ENCODE measurements at regions not wholly inside any gene's neighbourhood (a gene's known extent, or its start where the extent isn't known, plus 50 kb on each side); places are given as distances from the start of the nearest gene placed in this dataset.

DNA sequence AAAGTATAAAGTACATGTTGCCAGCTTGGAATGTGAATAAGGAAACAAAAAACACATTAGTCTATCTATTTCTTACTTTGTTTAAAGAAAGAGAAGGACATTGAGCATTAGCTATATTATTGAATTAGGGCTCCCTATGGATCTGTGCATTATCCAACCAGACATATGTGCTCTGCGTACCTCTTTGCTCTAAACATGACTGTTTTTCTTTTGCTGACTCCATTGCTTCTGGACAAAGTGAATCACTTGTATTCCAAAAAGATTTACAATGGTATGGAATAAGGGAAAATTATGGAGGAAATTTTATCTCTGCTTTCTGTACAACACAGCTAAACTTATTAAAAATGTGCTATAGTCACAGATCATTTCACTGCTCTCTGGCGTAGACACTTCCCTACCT lies 727.8 kb upstream of the LCORL start:
- Histone ChIP-seq H3K9me3 (ENCODE audit: control insufficient read depth in 2 of 3, insufficient read depth in 1 of 3, low read length in 3 of 3) (no peaks in the 10 kb centered on the region), H3K4me1 (ENCODE audit: control insufficient read depth in 2 of 3, insufficient read depth in 2 of 3, low read depth in 1 of 3, low read length in 3 of 3) (no peaks in the 10 kb centered on the region), H3K9ac (ENCODE audit: low read length in 3 of 3) (no peak overlapping the region), H3K4me3 (ENCODE audit: low read length in 3 of 3) (no peak overlapping the region), H3K27ac (ENCODE audit: low read depth in 2 of 2, low read length in 2 of 2) (no peak overlapping the region), H3K27me3 (ENCODE audit: control insufficient read depth, insufficient read depth, low read length) (no peaks in the 10 kb centered on the region), H3K36me3 (ENCODE audit: control insufficient read depth in 2 of 3, insufficient read depth in 3 of 3, low read length in 3 of 3) (no peaks in the 10 kb centered on the region)
- DNase-seq (no peak), FAIRE-seq (no peak)
- intact Hi-C loops (cut with DNase I), result no loop called here
- TF ChIP-seq, protein P1, sequence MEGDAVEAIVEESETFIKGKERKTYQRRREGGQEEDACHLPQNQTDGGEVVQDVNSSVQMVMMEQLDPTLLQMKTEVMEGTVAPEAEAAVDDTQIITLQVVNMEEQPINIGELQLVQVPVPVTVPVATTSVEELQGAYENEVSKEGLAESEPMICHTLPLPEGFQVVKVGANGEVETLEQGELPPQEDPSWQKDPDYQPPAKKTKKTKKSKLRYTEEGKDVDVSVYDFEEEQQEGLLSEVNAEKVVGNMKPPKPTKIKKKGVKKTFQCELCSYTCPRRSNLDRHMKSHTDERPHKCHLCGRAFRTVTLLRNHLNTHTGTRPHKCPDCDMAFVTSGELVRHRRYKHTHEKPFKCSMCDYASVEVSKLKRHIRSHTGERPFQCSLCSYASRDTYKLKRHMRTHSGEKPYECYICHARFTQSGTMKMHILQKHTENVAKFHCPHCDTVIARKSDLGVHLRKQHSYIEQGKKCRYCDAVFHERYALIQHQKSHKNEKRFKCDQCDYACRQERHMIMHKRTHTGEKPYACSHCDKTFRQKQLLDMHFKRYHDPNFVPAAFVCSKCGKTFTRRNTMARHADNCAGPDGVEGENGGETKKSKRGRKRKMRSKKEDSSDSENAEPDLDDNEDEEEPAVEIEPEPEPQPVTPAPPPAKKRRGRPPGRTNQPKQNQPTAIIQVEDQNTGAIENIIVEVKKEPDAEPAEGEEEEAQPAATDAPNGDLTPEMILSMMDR (IDR thresholded peaks at IDR 0.05; ENCODE audit: borderline replicate concordance, extremely low read depth, insufficient read depth), result no peak

DNA sequence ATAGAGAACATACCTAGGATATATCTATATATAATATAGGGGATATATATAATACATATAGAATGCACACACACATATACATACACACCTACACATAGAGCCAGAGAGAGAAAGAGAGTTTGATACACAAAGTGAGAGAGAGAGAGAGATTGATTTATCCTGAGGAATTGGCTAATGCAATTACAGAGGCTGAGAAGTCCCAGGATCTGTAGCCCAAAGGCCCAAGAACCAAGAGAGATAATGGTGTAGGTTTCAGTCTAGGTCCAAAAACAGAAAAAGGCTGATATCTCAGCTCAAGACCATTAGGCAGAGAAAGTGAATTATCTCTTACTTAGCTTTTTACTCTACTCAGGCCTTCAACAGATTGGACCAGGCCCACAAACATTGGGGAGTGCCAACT lies 715.0 kb upstream of the LCORL start:
- no peaks in the 10 kb centered on the region for H3K9me3 ChIP-seq (ENCODE audit: control insufficient read depth in 2 of 3, insufficient read depth in 1 of 3, low read length in 3 of 3)
- FAIRE-seq, result no peak
- H3K27me3 ChIP-seq (ENCODE audit: control insufficient read depth, insufficient read depth, low read length), result no peaks in the 10 kb centered on the region
- no peak overlapping the region for H3K9ac ChIP-seq (ENCODE audit: low read length in 3 of 3)
- H3K4me1 ChIP-seq (ENCODE audit: control insufficient read depth in 2 of 3, insufficient read depth in 2 of 3, low read depth in 1 of 3, low read length in 3 of 3), result peaks cover 0 to 3% (median 0%) of the 10 kb centered on the region in 3 donors
- H3K36me3 ChIP-seq (ENCODE audit: control insufficient read depth in 2 of 3, insufficient read depth in 3 of 3, low read length in 3 of 3), result no peaks in the 10 kb centered on the region
- H3K27ac ChIP-seq (ENCODE audit: low read depth in 2 of 2, low read length in 2 of 2), result no peak overlapping the region
- H3K4me3 ChIP-seq (ENCODE audit: low read length in 3 of 3), result no peak overlapping the region
- intact Hi-C loops (cut with DNase I), result no loop called here
- TF ChIP-seq, protein P1 (IDR thresholded peaks at IDR 0.05; ENCODE audit: borderline replicate concordance, extremely low read depth, insufficient read depth), result no peak
- DNase-seq, result no peak

DNA sequence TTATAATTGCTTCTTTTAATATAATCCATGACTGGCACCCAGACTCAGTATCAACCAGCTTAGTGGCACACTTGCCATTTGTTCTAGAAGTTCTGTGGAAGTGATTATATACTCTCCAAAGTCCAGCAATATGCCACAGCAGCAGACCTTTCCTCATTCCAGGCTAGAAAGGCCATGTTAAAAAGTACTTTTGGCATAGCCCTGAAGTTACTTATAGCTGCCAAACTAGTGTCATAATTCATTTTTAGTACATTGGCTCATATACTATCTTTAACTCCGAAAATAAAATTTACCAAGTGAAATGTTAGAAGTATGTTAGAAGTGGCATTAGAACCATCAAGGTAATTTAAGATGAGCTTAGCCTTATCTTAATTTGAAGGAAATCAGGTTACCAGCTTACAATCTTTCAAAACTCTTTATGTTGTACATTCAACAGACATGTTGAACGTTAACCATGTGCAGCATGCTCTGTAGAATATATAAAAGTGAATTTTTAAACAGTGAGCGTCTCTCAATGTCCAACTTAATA lies 714.2 kb upstream of the LCORL start:
- no peaks in the 10 kb centered on the region for H3K27me3 ChIP-seq (ENCODE audit: control insufficient read depth, insufficient read depth, low read length)
- no peaks in the 10 kb centered on the region for H3K9me3 ChIP-seq (ENCODE audit: control insufficient read depth in 2 of 3, insufficient read depth in 1 of 3, low read length in 3 of 3)
- TF ChIP-seq, protein P1 (IDR thresholded peaks at IDR 0.05; ENCODE audit: borderline replicate concordance, extremely low read depth, insufficient read depth), result no peak
- no peak overlapping the region for H3K27ac ChIP-seq (ENCODE audit: low read depth in 2 of 2, low read length in 2 of 2)
- H3K36me3 ChIP-seq (ENCODE audit: control insufficient read depth in 2 of 3, insufficient read depth in 3 of 3, low read length in 3 of 3), result no peaks in the 10 kb centered on the region
- FAIRE-seq, result no peak
- no peak overlapping the region for H3K4me3 ChIP-seq (ENCODE audit: low read length in 3 of 3)
- DNase-seq, result no peak
- intact Hi-C loops (cut with DNase I), result no loop called here
- no peak overlapping the region for H3K9ac ChIP-seq (ENCODE audit: low read length in 3 of 3)
- H3K4me1 ChIP-seq (ENCODE audit: control insufficient read depth in 2 of 3, insufficient read depth in 2 of 3, low read depth in 1 of 3, low read length in 3 of 3), result peaks cover 0 to 3% (median 0%) of the 10 kb centered on the region in 3 donors

GRCh38 chr4:18734405-18734804 lies 712.9 kb upstream of the LCORL start:
- intact Hi-C loops (cut with DNase I), result no loop called here
- H3K9ac ChIP-seq (ENCODE audit: low read length in 3 of 3), result no peak overlapping the region
- H3K9me3 ChIP-seq (ENCODE audit: control insufficient read depth in 2 of 3, insufficient read depth in 1 of 3, low read length in 3 of 3), result no peaks in the 10 kb centered on the region
- H3K4me1 ChIP-seq (ENCODE audit: control insufficient read depth in 2 of 3, insufficient read depth in 2 of 3, low read depth in 1 of 3, low read length in 3 of 3), result peaks cover 0 to 3% (median 0%) of the 10 kb centered on the region in 3 donors
- no peaks in the 10 kb centered on the region for H3K27me3 ChIP-seq (ENCODE audit: control insufficient read depth, insufficient read depth, low read length)
- no peak overlapping the region for H3K27ac ChIP-seq (ENCODE audit: low read depth in 2 of 2, low read length in 2 of 2)
- peak in 3 of 5 donors; percentile 9 to 14 (median 11) for DNase-seq
- H3K4me3 ChIP-seq (ENCODE audit: low read length in 3 of 3), result no peak overlapping the region
- TF ChIP-seq, protein P1 (IDR thresholded peaks at IDR 0.05; ENCODE audit: borderline replicate concordance, extremely low read depth, insufficient read depth), result no peak
- H3K36me3 ChIP-seq (ENCODE audit: control insufficient read depth in 2 of 3, insufficient read depth in 3 of 3, low read length in 3 of 3), result no peaks in the 10 kb centered on the region
- no peak for FAIRE-seq

Data from kidney (tissue), 13 donors.